ENCODE measurements at regions not wholly inside any gene's neighbourhood (a gene's known extent, or its start where the extent isn't known, plus 50 kb on each side); places are given as distances from the start of the nearest gene placed in this dataset.
"Not testable (repeated sequence)": the region's sequence is repeated elsewhere in the genome, so short reads cannot be mapped to it uniquely, and the experiment has no call there.

DNA sequence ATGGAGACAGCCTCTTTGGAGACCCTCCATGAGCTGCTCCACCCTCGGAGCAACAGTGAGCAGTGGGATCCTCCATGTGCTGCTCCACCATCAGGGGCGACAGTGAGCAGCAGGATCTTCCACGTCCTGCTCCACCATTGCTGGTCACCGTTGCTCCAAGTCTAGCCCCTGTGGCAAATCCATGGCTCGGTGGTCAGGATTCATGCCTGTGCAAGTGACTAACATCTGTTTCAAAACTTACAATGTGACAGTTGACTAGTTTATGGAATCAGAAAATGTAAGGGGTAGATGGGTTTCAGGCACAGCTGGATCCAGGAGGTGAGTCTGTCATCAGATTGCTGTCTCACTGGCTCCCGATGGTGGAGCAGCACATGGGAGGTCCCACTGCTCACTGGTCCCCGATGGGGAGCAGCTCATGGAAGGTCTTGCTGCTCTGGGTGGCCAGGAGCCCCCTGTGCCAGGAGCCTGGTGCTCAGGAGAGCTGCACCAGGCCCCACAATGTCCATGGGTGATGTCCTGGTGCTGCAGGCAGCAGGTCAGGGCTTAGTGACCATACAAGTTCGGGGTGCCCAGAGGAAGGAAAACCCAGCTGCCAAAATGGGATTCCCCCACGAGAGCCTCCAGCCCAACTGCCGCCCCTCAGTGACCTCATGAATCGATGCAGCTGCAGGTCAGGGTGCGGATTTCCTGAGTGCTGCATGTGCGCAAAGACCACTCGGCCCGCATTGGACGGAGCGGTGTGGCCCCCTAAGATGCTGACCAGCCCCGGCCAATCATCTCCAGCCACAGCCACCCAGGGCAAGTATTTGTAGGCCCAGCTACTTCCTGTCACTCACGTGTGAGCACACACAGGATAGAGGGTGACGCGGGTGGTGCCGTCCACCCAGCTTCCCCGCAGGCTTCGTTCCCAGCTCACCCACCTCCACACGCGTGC is 116.5 kb upstream of the OTOS start:
- Mint-ChIP-seq H3K4me1 (ENCODE audit: low read depth) (no peaks in the 10 kb centered on the region), H3K27ac (no peak overlapping the region), H3K9me3 (no peaks in the 10 kb centered on the region), H3K4me3 (no peak overlapping the region), H3K27me3 (no peaks in the 10 kb centered on the region), H3K36me3 (ENCODE audit: low read depth) (no peaks in the 10 kb centered on the region)

DNA sequence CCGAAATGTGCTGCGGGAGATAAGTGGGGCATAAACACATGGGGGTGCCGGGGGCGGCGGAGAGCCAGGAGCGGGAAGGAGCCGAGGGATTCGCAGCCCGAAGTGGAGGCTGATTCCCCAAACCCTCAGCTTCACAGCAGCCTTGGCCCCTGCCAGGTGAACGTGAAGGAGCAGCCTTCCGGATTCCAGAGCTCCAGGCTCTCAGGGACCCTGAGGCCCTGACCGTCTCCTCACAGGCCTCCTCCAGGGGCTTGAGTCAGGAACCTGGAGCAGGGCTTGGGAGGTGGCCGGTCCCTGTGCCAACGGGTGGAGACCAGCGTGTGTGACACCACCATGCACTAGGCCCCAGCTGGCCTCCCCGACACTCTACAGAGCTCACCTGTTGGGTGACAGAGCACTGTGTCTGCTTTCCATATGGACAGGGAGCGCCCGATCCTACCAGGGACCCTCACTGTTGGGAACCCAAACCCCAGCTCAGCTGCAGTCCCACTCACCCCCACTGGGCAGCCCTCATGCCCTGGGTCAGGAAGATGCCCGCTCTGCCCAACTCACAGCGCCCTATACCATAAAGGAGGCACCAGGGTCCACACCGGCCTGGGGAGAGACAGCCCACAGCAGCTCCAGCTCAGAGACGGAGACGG is 117.6 kb upstream of the OTOS start:
- H3K36me3 Mint-ChIP-seq (ENCODE audit: low read depth), result no peaks in the 10 kb centered on the region
- no peaks in the 10 kb centered on the region for H3K27me3 Mint-ChIP-seq
- H3K9me3 Mint-ChIP-seq, result peaks cover 6% of the 10 kb centered on the region
- no peak overlapping the region for H3K4me3 Mint-ChIP-seq
- no peak overlapping the region for H3K27ac Mint-ChIP-seq
- H3K4me1 Mint-ChIP-seq (ENCODE audit: low read depth), result no peaks in the 10 kb centered on the region

DNA sequence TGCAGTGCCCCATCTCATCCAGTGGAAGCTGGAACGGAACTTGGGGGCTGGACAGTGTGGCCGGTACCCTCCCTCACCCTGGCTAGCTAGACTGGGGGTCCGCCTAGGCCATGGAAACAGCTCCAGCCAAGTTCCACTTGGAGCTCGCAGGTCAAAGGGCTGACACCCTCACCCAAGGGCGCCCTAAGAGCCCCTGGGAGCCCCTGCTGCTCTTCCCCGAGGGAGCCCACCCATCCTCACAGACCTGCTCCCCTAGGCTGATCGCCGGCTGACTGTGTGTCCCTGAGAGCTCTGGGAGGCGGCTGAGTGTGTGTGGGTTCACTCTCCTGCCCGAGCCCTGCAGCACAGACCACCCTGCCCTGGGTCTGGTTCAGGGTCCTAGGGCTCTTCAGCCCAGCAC is 118.2 kb upstream of the OTOS start:
- H3K27me3 Mint-ChIP-seq, result no peaks in the 10 kb centered on the region
- peaks cover 12% of the 10 kb centered on the region for H3K9me3 Mint-ChIP-seq
- no peaks in the 10 kb centered on the region for H3K36me3 Mint-ChIP-seq (ENCODE audit: low read depth)
- no peak overlapping the region for H3K4me3 Mint-ChIP-seq
- no peak overlapping the region for H3K27ac Mint-ChIP-seq
- H3K4me1 Mint-ChIP-seq (ENCODE audit: low read depth), result no peaks in the 10 kb centered on the region

DNA sequence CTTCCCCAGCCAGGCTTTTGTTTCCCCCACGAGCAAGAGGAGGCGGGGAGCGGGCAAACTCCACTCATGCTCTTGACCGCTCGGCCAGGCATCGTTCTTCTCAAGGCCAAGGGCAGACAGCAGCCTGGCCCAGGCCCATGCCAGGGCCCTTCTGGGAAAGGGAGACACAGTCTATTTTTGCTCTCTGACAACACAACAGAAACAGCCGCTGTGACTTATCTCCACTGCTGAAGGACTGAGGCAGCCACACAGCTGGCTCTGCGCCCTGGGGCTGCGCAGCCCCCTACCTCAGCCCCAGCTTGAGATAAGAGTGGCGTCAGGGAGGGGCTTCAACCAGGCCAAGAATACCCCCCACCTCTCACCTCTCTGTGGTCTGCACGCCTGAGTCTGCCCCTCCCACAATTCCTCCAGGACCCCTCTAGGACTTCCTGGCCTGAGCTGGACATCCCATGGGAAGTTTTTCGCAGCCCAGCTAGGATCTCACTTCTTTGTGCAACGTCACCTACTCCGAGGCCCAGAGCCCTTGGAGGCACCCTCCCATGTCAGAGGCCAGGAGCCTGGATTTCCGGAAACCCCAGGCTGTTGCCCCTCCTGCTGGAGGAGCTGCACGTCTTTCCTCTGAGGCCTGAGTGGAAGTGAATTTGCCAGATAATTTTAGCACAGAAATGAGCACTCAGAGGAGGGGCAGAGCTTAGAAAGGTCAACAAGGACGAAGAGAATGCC is 118.9 kb upstream of the OTOS start:
- Mint-ChIP-seq H3K4me3 (no peak overlapping the region), H3K9me3 (peaks cover 15% of the 10 kb centered on the region), H3K27me3 (no peaks in the 10 kb centered on the region), H3K36me3 (ENCODE audit: low read depth) (no peaks in the 10 kb centered on the region), H3K27ac (no peak overlapping the region), H3K4me1 (ENCODE audit: low read depth) (no peaks in the 10 kb centered on the region)

DNA sequence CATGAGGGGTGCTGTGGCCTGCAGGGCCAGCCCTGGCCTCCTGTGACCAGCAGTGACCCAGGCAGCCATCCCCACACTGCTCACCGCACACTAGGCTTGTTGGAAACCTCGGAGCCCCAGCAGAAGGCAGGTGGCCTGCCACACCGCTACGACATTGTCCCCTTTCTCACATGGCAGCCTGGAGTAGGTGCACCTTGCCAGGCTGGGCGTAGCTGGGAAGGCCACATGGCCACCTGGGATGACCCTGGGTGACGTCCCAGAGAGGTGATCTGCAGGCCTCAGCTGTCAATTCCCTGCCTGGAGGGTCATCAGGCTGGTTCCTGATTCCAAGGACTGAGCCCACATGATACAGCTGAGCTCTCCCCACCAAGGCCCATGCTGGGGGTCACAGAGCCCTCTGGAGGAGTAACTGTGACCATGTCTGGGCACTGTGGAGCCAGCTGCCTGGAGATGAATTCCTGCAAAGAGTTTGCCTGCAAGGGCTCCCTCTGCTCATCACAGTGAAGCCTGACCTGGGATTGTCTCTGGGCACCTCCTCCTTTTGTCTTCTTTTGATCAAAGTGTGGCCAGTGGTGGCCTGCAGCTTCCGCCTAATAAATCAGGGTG is 119.6 kb upstream of the OTOS start:
- Mint-ChIP-seq H3K9me3 (peaks cover 15% of the 10 kb centered on the region), H3K4me1 (ENCODE audit: low read depth) (no peaks in the 10 kb centered on the region), H3K27ac (no peak overlapping the region), H3K36me3 (ENCODE audit: low read depth) (no peaks in the 10 kb centered on the region), H3K27me3 (no peaks in the 10 kb centered on the region), H3K4me3 (no peak overlapping the region)

DNA sequence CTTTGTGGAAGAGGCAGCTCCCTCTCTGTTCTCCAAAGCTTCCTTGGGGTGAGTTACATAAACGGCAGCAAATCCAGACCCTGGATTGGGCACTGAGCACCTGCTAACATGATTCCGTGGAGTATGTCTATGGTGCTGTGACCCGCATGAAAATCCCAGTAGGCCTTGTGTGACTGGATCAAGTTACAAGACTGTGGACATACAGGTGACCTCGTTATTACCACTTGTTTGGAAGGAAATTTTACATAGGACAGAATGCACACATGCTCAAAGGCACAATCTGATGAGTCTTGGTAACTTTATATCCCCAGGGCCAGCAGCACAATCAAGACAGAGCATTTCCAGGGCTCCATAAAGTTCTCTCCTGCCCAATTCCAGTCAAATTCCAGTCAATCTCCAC is 120.2 kb upstream of the OTOS start:
- H3K36me3 Mint-ChIP-seq (ENCODE audit: low read depth), result no peaks in the 10 kb centered on the region
- H3K27me3 Mint-ChIP-seq, result peaks cover under 1% of the 10 kb centered on the region
- H3K4me1 Mint-ChIP-seq (ENCODE audit: low read depth), result no peaks in the 10 kb centered on the region
- no peak overlapping the region for H3K27ac Mint-ChIP-seq
- no peak overlapping the region for H3K4me3 Mint-ChIP-seq
- peaks cover 15% of the 10 kb centered on the region for H3K9me3 Mint-ChIP-seq

DNA sequence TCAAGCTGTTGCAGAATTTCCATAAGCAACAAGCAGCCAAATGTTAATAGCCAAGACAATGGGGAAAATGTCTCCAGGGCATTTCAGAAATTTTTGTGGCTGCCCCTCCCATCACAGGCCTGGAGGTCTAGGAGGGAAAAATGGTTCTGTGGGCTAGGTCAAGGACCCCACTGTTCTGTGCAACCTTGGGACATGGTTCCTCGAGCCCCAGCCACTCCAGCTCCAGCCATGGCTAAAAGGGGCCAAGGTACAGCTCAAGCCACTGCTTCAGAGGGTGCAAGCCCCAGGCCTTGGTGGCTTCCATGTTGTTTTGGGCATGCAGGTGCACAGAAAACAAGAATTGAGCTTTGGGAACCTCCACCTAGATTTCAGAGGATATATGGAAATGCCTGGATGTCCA is 122.1 kb upstream of the OTOS start:
- peaks cover 19% of the 10 kb centered on the region for H3K9me3 Mint-ChIP-seq
- not testable (repeated sequence) for H3K4me3 Mint-ChIP-seq; H3K36me3 Mint-ChIP-seq (ENCODE audit: low read depth); H3K27me3 Mint-ChIP-seq; H3K27ac Mint-ChIP-seq; H3K4me1 Mint-ChIP-seq (ENCODE audit: low read depth)

DNA sequence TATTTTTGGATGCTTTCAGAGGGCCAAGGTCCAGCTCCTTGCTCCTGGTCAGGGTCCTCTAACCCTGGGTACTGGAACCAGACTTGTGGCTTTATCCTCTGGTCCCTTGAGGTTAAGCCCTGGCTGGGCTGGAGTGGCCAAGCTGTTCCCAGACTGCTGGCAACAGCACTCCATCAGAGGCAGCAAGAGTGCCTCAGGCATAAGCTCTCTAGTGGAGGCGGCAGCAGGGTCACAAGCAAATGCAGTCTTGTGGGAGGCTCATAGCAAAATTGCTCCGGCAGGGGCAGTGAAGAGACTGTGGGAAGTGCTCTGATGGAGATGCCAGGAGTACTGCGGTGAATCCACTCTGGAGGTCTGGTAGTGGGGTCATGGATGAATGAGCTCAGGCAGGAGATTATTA is 128.9 kb upstream of the OTOS start:
- Mint-ChIP-seq H3K27me3 (peaks cover 49% of the 10 kb centered on the region), H3K4me3 (no peak overlapping the region), H3K27ac (no peak overlapping the region), H3K4me1 (ENCODE audit: low read depth) (no peaks in the 10 kb centered on the region), H3K36me3 (ENCODE audit: low read depth) (no peaks in the 10 kb centered on the region), H3K9me3 (peaks cover 14% of the 10 kb centered on the region)

DNA sequence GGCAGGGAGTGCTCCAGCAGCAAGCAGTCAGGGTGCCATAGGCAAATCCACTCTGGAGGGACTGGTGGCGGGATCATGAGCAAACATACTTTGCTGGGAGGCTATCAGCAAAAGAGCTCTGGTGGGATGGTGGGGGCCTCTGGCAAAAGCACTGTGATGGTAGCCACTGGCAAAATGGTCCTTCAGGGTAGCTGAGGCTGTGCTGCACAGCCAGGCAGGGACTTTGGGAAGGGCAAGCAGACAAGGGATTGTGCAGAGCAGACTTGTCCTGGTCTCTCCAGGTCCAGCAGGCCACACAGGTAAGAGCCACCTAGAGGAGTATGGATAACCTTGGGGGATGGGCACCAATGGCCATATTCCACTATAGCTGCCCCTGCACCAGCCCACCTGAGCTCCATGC is 129.4 kb upstream of the OTOS start:
- Mint-ChIP-seq H3K9me3 (peaks cover 14% of the 10 kb centered on the region), H3K27me3 (peaks cover 54% of the 10 kb centered on the region), H3K4me1 (ENCODE audit: low read depth) (no peaks in the 10 kb centered on the region), H3K27ac (no peak overlapping the region), H3K36me3 (ENCODE audit: low read depth) (no peaks in the 10 kb centered on the region), H3K4me3 (no peak overlapping the region)

DNA sequence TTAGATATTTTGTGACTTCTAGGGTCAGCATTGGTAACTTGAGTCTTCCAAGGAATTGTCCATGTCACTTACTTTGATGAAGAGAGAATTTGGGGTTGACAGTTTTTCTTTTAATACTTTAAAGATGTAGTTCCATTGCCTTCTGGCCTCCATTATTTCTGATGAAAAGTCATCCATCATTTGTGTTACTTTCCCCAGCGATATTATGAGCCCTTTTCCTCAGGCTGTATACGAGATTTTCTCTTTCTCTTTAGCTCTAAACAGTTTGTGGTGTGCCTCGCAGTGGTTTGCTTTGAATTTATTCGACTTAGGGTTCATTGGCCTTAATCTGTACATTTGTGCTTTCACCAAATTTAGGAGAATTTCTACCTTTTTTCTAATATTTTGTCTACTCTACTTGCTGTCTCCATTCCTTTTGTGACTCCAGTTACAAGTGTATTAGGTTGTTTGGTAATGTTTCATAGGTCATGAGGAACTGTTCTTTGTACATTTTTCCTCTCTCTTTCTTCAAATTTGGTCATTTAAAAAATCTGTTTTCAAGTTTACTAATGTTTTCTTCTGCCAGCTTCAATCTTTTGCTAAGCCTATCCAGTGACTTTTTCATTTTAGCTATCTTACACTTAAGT is 131.4 kb upstream of the OTOS start:
- no peak overlapping the region for H3K27ac Mint-ChIP-seq
- H3K4me1 Mint-ChIP-seq (ENCODE audit: low read depth), result no peaks in the 10 kb centered on the region
- H3K9me3 Mint-ChIP-seq, result peaks cover 14% of the 10 kb centered on the region
- no peak overlapping the region for H3K4me3 Mint-ChIP-seq
- H3K36me3 Mint-ChIP-seq (ENCODE audit: low read depth), result no peaks in the 10 kb centered on the region
- H3K27me3 Mint-ChIP-seq, result peaks cover 69% of the 10 kb centered on the region

DNA sequence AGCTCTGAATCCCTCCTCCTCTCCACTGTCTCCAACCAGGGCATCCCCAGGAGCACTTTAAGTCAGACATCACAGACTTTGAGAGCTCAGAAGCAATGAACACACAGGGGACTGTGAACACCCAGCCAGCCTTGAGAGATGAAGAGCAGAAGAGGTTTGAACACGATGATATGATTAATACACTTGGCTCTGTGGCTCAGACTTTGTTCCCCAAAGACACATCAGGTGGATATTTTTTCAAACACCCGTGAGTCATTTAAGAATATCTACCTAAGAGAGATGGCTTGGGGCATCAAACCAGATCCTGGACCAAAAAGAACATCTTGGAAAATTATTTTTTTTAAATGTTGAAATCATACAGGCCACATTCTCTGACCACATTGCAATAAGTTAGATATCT is 134.9 kb upstream of the OTOS start:
- no peaks in the 10 kb centered on the region for H3K4me1 Mint-ChIP-seq (ENCODE audit: low read depth)

DNA sequence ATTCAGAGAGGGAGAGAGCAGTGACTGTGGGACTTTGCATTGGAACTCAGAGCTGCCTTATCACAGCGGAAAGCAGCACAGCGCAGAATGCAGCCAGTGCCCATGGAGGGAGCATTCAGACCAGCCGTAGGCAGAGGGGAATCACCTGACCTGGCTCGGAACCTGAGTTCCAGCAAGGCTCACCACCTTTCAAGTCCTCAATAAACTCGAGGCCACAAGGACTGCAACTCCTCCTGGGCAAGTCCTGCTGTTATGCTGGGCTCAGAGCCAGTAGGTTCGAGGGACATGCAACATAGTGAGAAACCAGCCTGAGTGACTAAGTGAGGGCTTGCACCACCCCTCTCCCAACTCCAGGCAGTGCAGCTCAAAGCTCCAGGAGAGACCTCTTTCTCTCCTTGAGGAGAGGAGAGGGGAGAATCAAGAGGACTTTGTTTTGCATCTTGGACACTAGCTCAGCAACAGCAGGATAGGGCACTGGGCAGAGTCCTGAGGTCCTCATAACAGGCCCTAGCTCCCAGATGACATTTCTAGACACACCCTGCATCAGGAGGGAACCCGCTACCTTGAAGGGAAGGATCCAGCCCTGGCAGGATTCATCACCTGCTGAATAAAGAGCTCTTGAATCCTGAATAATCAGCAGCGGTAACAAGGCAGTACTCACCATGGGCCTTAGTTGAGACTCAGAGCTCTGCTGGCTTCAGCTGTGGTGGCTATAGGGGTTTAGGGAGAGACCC is 136.8 kb upstream of the OTOS start:
- peaks cover 75% of the 10 kb centered on the region for H3K27me3 Mint-ChIP-seq
- H3K9me3 Mint-ChIP-seq, result peaks cover 11% of the 10 kb centered on the region
- H3K27ac Mint-ChIP-seq, result no peak overlapping the region

More for the DNA sequence above, 134.9 kb upstream of the OTOS start:
- H3K27ac Mint-ChIP-seq, result no peak overlapping the region
- H3K27me3 Mint-ChIP-seq, result peaks cover 67% of the 10 kb centered on the region
- H3K4me3 Mint-ChIP-seq, result no peak overlapping the region
- no peaks in the 10 kb centered on the region for H3K36me3 Mint-ChIP-seq (ENCODE audit: low read depth)
- peaks cover 10% of the 10 kb centered on the region for H3K9me3 Mint-ChIP-seq

DNA sequence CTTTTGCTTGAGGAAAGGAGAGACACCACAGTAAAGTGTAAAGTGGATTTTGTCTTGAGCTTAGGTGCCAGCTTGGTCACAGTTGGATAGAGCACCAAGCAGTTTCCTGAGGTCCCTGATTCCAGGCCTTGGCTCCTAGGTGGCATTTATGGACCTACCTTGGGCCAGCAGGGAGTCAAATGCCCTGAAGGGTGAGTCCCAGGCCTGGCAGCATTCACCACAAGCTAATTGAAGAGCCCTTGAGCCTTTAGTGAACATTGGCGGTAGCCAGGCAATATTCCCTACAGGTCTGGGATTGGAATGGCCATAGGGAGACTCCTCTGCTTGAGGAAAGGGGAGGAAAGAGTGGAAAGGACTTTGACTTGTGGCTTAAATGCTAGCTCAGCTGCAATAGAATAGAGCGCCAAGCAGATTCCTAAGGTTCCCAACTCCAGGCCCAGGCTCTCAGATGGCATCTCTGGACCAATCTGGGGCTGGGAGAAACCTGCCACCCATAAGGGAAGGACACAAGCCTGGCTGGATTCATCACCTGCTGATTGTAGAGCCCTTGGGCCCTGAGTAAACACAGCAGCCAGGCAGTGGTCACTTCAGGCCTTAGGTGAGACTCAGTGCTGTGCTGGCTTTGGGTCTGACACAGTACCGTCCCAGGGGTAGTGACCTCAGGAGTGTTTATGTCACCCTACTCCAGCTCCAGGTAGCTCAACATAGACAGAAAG is 137.5 kb upstream of the OTOS start:
- Mint-ChIP-seq H3K36me3 (ENCODE audit: low read depth) (no peaks in the 10 kb centered on the region), H3K4me1 (ENCODE audit: low read depth) (no peaks in the 10 kb centered on the region), H3K4me3 (no peak overlapping the region), H3K27me3 (peaks cover 73% of the 10 kb centered on the region), H3K9me3 (peaks cover 7% of the 10 kb centered on the region), H3K27ac (no peak overlapping the region)

More for the DNA sequence above, 136.8 kb upstream of the OTOS start:
- H3K4me3 Mint-ChIP-seq, result no peak overlapping the region
- no peaks in the 10 kb centered on the region for H3K4me1 Mint-ChIP-seq (ENCODE audit: low read depth)
- no peaks in the 10 kb centered on the region for H3K36me3 Mint-ChIP-seq (ENCODE audit: low read depth)
